ENCODE measurements at regions not wholly inside any gene's neighbourhood (a gene's known extent, or its start where the extent isn't known, plus 50 kb on each side); places are given as distances from the start of the nearest gene placed in this dataset.
"Not testable (repeated sequence)": the region's sequence is repeated elsewhere in the genome, so short reads cannot be mapped to it uniquely, and the experiment has no call there.

- no peak for DNase-seq
Observed at GRCh38 chr15:100769043-100769974, 110.3 kb upstream of the ALDH1A3 start.

DNA sequence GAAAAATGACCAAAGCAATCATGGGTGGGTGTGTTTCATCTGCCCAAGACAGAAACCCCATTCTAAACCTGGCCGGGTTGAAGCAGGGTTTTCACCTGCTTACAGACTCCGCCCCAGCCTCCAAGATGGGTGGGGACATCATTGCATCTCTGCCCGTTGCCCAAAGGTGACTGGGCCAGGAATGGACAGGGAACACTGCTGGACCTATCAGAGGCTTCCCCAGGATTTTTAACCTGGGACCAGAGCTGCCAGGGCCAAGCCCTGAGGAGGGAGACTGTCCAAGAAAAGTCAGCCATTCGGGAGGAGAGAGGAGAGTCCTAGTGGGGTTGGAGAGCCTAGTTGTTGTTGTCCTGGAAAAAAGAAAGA lies 109.7 kb upstream of the ALDH1A3 start:
- no peak for DNase-seq

- no peak for DNase-seq
Observed at GRCh38 chr15:100770661-100771584, 108.7 kb upstream of the ALDH1A3 start.

- no peak for DNase-seq
Observed at GRCh38 chr15:100771746-100772145, 107.9 kb upstream of the ALDH1A3 start.

DNA sequence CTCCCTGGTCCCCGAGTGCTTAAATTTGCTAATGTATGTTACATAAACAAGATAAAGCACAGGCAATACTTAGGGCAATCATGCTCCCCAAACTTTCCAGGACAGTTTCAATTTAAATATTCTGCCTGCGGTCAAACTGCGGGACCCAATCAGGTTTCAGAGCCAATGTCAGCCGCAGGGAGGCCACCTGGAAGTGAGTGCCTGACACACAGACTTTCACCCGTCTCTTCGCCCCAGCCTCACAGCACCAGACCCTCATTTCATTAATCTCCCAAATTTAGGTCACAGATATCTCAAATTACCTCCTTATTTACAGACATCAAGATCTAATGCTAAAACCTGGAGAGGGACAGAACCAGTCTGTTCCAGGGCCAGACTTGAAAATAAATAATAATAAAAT lies 107.2 kb upstream of the ALDH1A3 start:
- DNase-seq: no peak

DNA sequence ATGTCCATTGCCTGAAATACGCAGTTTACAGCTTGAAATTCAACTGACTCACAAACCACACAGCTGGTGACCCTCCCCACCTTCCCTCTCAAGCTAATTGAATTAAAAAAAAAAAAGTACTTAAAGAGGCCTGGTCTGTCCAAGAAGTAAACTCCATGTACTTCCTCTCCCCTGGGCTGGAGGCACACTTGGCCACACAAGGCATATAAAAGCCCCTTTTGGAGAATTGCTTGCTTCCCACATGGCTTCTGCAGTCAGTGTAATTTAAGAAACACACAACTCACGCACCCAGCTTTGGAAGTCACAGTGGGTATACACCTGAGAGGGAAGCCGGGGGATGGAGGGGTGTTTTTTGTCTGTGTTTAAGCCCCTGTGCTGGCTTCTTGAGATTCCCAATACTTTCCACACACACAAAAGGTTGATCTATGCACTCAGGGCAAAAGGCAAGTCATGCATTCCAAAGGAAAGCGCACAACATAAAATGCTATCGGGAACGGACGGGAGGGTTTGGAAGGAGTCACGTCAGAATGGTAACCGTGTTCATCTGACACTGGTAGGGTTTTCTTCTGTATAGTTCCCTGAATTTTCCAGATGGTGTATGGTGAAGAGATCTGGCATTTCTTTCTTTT lies 106.6 kb upstream of the ALDH1A3 start:
- no peak for DNase-seq

- not testable (repeated sequence) for DNase-seq
Observed at GRCh38 chr15:100774044-100774443, 105.6 kb upstream of the ALDH1A3 start.

DNA sequence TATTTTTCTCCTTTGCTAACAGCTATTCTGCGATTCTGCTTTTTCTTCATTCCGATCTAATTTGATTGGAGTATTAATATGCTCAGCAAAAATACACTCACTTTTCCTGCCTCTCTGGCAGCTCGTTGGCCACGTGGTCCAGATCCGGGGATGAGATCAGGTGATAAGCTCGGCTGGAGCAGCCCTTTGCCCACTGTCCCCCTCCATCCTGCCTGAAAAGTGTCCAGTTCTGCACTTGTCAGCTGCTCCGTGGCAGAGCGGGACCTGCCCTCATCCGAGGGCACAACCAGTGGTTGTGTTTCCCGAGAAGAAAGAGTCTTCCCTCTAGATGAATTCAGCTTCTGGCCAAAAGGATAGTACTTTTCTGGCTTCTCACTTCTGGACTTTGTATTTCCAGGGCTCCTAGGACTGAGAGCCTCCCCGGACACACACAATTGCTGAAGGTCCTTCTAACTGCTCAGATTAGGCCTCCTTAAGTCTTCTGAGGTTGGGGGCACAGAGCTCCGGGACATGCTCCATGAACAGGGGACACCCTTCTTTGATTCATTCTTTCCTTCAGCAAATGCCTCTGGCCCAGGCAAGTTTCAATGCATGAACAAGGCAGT lies 103.9 kb upstream of the ALDH1A3 start:
- no peak for DNase-seq

GRCh38 chr15:100777821-100778220 lies 101.8 kb upstream of the ALDH1A3 start:
- no peak for DNase-seq

- no peak for DNase-seq
Observed at GRCh38 chr15:100778831-100779288, 100.8 kb upstream of the ALDH1A3 start.

DNA sequence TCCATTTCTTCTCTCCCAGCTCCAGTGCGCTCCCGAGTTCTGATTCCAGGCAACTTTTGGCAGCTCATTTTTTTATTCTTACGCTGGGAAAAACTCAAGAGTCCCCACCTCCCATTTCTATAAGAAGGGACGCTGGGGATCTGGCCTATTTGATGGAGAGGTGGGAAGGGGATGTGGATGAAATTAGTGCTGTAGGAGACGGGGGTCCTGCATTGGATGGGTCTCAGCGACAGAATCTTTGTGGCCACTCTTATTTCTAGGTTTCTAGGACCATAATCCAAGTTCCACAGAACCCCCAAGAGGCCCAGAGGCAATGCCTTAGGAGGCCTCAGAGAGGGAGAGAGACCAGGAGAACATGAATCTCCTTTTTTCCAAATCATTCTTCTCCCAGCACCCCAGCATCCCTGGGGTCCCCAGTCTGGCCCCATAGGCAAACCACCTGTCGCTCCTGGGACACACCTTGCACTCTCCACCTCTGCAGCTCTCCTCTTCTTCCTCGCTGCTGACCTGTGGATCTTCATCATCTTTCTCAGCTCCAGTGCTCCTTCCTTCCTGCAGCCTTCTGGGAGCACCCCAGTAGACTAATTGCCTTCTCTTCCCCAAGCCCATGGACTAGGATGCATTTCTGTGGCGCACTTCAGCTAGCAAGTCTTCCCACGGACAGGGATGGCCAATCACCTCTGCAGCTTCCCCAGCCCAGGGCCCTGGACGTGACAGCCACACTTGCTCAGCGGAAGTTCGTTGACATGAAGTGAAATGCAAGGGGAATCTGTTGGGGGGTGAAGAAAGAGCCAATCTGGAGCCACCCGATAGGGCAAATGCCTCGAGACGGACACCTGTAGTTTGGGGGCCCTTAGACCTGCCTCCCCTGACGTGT lies 100.1 kb upstream of the ALDH1A3 start:
- DNase-seq: no peak

DNA sequence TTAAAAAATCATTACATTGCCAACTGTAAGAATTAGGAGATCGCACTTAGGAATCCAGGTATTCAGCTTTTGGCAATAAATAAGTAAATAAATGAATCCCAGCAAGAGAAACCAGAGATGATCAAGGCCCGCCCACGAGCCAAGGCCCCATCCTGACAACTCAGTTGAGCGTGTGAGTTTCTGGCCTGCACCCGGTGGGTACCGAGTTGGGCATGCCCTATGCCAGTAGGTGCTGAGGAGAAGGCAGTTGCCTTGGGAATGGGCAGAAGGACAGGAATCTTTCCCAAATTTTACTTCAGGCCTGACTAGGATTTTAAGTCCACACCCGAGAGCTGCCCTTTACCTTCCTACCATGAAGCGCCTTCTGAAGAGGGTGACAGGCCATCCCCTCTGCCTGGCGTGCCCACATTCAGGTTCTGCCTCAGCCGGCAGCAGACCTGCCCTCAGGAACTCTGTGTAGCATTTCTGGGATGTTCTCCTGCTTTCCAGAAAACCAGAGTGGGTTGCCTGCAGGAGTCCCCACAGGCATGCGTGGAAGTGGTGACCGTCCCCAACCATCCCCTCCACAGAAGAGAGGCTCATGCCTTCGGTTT lies 99.3 kb upstream of the ALDH1A3 start:
- no peak for DNase-seq

GRCh38 chr15:100781061-100781960 lies 98.3 kb upstream of the ALDH1A3 start:
- DNase-seq: no peak

GRCh38 chr15:100781961-100782530 lies 97.6 kb upstream of the ALDH1A3 start:
- no peak for DNase-seq

DNA sequence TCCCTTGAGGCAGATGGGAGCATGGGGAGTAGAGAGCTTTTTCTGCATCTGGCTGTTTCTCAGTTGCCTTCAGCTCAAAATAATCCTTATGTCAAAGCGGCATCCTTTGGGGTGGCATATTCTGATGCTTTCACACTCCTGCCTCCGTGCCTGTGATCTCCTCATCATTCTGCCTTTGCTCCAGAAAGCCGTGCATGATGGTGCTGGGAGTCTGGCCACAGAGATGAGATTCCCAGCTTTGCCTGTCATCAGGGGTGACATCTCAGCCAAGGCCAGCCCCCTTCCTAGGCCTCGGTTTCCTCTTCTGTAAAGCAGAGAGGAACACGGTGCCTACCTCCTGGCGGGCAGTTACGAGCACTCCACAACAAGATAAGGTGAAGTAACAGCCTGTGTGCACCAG lies 96.3 kb upstream of the ALDH1A3 start:
- DNase-seq: no peak

GRCh38 chr15:100783760-100784492 lies 95.7 kb upstream of the ALDH1A3 start:
- DNase-seq: no peak

DNA sequence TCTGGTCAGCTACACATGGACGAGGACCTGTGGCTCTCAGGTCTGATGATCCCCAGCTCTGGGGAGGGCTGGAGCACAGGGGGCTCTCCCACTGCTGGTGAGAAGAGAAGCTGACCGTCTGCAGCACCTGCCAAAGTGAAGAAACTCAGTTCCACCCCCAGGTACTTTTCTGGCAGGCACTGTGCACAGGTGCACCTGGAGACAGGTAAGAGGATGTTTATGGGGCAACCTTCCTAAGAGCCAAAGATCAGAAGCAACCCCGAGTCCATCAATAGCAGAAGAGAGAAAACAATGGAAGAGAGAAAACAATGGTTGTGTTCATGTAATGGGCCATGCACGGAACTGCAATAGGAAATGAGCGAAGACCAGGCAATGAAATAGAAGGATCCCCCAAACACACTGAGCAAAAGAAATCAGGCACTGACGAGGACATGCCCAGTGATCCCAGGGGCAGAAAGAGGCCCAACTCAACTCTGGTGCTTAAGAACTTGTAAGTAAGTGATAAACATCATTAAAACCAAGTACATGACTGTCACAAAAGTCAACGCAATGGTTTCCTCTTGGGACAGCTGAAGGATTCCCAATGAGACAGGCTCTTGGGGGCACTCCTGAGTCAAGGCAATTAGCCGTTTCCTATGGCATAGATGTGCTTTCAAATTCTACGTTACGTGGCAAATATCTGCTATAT lies 95.0 kb upstream of the ALDH1A3 start:
- DNase-seq: no peak
